CD4-positive, alpha-beta memory T cell (primary cell): ENCODE measurements at regions not wholly inside any gene's neighbourhood (a gene's known extent, or its start where the extent isn't known, plus 50 kb on each side); places are given as distances from the start of the nearest gene placed in this dataset.

Experiments
- CTCF ChIA-PET: fragments of 350-600 bp; sonication (Branson Sonifier 250); formaldehyde crosslinking; loops from one replicate; lab custom pipeline; 2021; ENCODE audit warnings: inconsistent platforms; ENCODE audit not compliant: partially characterized antibody; lab: Charles Lee
- POLR2A ChIA-PET: fragments of 350-600 bp; sonication (Branson Sonifier 250); formaldehyde crosslinking; loops from one replicate; lab custom pipeline; 2021; ENCODE audit not compliant: partially characterized antibody; lab: Charles Lee
- DNase-seq, 5 donors: peaks; one replicate each; pipeline versions ENCODE4 v3.0.0 to v3.0.0-alpha.2; 2020 to 2022; ENCODE audit warnings: mixed read lengths in 1 of 5
- H3K27ac ChIP-seq: one replicate; pipeline ENCODE4 v1.7.0; 2013; ENCODE audit warnings: low read depth, low read length
- H3K27me3 ChIP-seq: 2 replicates; pipeline ENCODE4 v1.7.0; 2013; ENCODE audit warnings: mild to moderate bottlenecking, low read length, moderate library complexity; ENCODE audit not compliant: insufficient read depth
- H3K36me3 ChIP-seq: 2 replicates; pipeline ENCODE4 v1.7.0; 2013; ENCODE audit warnings: mild to moderate bottlenecking, low read length, moderate library complexity; ENCODE audit not compliant: insufficient read depth
- H3K4me1 ChIP-seq: 2 replicates; pipeline ENCODE4 v1.7.0; 2013; ENCODE audit warnings: mild to moderate bottlenecking, low read length, moderate library complexity; ENCODE audit not compliant: insufficient read depth
- H3K4me3 ChIP-seq, 2 donors: one replicate each; pipeline ENCODE4 v1.7.0; 2013; ENCODE audit warnings: low read length in 2 of 2, mild to moderate bottlenecking in 1 of 2
- H3K9me3 ChIP-seq, 2 donors: one replicate each; pipeline ENCODE4 v1.7.0; 2013; ENCODE audit warnings: low read length in 2 of 2, control low read depth in 1 of 2; ENCODE audit not compliant: control insufficient read depth in 1 of 2
- H3K27ac Mint-ChIP-seq, 7 donors: one replicate each; pipeline ENCODE4 v1.8.0; 2020 to 2021; ENCODE audit warnings: mixed read lengths in 7 of 7, mild to moderate bottlenecking in 6 of 7, inconsistent platforms in 3 of 7, moderate library complexity in 3 of 7
- H3K27me3 Mint-ChIP-seq, 2 donors: one replicate each; pipeline ENCODE4 v1.8.0; 2020 to 2021; ENCODE audit warnings: mixed read lengths in 2 of 2
- H3K36me3 Mint-ChIP-seq, 2 donors: one replicate each; pipeline ENCODE4 v1.8.0; 2020 to 2021; ENCODE audit warnings: mixed read lengths in 2 of 2, inconsistent platforms in 1 of 2, mild to moderate bottlenecking in 1 of 2
- H3K4me1 Mint-ChIP-seq, 4 donors: one replicate each; pipeline ENCODE4 v1.8.0; 2020 to 2021; ENCODE audit warnings: mixed read lengths in 4 of 4, mild to moderate bottlenecking in 1 of 4
- H3K4me3 Mint-ChIP-seq, 8 donors: one replicate each; pipeline ENCODE4 v1.8.0; 2020 to 2021; ENCODE audit warnings: mixed read lengths in 8 of 8, mild to moderate bottlenecking in 7 of 8, moderate library complexity in 6 of 8, inconsistent platforms in 3 of 8
- H3K9me3 Mint-ChIP-seq, 8 donors: one replicate each; pipeline ENCODE4 v1.8.0; 2020 to 2021; ENCODE audit warnings: mixed read lengths in 8 of 8, mild to moderate bottlenecking in 5 of 8, inconsistent platforms in 3 of 8, moderate library complexity in 1 of 8
- intact Hi-C: fragments of 100-400 bp; cut with micrococcal nuclease; formaldehyde crosslinking; loops from one replicate; pipeline ENCODE4 v1.15.1; 2023

GRCh38 chr6:147765541-147765940 is 257.1 kb downstream of the SAMD5 start:
- ChIA-PET POLR2A (no interaction called here), CTCF (no interaction called here)
- no peaks in the 10 kb centered on the region for H3K9me3 ChIP-seq
- H3K27ac ChIP-seq = no peak overlapping the region
- H3K4me3 Mint-ChIP-seq = no peak overlapping the region
- no peaks in the 10 kb centered on the region for H3K4me1 Mint-ChIP-seq
- H3K9me3 Mint-ChIP-seq = peaks cover 0 to 2% (median 0%) of the 10 kb centered on the region in 8 donors
- H3K4me3 ChIP-seq = no peak overlapping the region
- H3K27me3 Mint-ChIP-seq = no peaks in the 10 kb centered on the region
- H3K27me3 ChIP-seq = no peaks in the 10 kb centered on the region
- no peaks in the 10 kb centered on the region for H3K36me3 ChIP-seq
- no peaks in the 10 kb centered on the region for H3K4me1 ChIP-seq
- no peak overlapping the region for H3K27ac Mint-ChIP-seq
- intact Hi-C loops = no loop called here
- no peak for DNase-seq
- H3K36me3 Mint-ChIP-seq = no peaks in the 10 kb centered on the region

- H3K36me3 ChIP-seq = no peaks in the 10 kb centered on the region
- no peaks in the 10 kb centered on the region for H3K27me3 Mint-ChIP-seq
- peaks cover 0 to 2% (median 0%) of the 10 kb centered on the region in 8 donors for H3K9me3 Mint-ChIP-seq
- no peak overlapping the region for H3K27ac Mint-ChIP-seq
- no peaks in the 10 kb centered on the region for H3K4me1 Mint-ChIP-seq
- ChIA-PET POLR2A (no interaction called here), CTCF (no interaction called here)
- H3K36me3 Mint-ChIP-seq = no peaks in the 10 kb centered on the region
- H3K9me3 ChIP-seq = no peaks in the 10 kb centered on the region
- no peak overlapping the region for H3K4me3 Mint-ChIP-seq
- H3K4me3 ChIP-seq = no peak overlapping the region
- intact Hi-C loops = no loop called here
- H3K27ac ChIP-seq = no peak overlapping the region
- no peak for DNase-seq
- H3K27me3 ChIP-seq = no peaks in the 10 kb centered on the region
- H3K4me1 ChIP-seq = no peaks in the 10 kb centered on the region
Observed at GRCh38 chr6:147768969-147769368, 260.5 kb downstream of the SAMD5 start.

GRCh38 chr6:147769496-147770087 is 261.1 kb downstream of the SAMD5 start:
- no peaks in the 10 kb centered on the region for H3K4me1 Mint-ChIP-seq

GRCh38 chr6:147770221-147770620 is 261.7 kb downstream of the SAMD5 start:
- intact Hi-C loops = no loop called here
- Mint-ChIP-seq H3K36me3 (no peaks in the 10 kb centered on the region), H3K4me1 (no peaks in the 10 kb centered on the region), H3K9me3 (peaks cover 0 to 2% (median 0%) of the 10 kb centered on the region in 8 donors), H3K27me3 (no peaks in the 10 kb centered on the region), H3K27ac (no peak overlapping the region), H3K4me3 (no peak overlapping the region)
- no peak for DNase-seq
- Histone ChIP-seq H3K27ac (no peak overlapping the region), H3K4me1 (no peaks in the 10 kb centered on the region), H3K4me3 (no peak overlapping the region), H3K27me3 (no peaks in the 10 kb centered on the region), H3K9me3 (no peaks in the 10 kb centered on the region), H3K36me3 (no peaks in the 10 kb centered on the region)
- ChIA-PET POLR2A (no interaction called here), CTCF (no interaction called here)

More at GRCh38 chr6:147769496-147770087, 261.1 kb downstream of the SAMD5 start:
- no peak for DNase-seq
- Histone ChIP-seq H3K4me1 (no peaks in the 10 kb centered on the region), H3K4me3 (no peak overlapping the region), H3K36me3 (no peaks in the 10 kb centered on the region), H3K9me3 (no peaks in the 10 kb centered on the region), H3K27me3 (no peaks in the 10 kb centered on the region), H3K27ac (no peak overlapping the region)
- Mint-ChIP-seq H3K36me3 (no peaks in the 10 kb centered on the region), H3K9me3 (peaks cover 0 to 2% (median 0%) of the 10 kb centered on the region in 8 donors), H3K27me3 (no peaks in the 10 kb centered on the region), H3K27ac (no peak overlapping the region), H3K4me3 (no peak overlapping the region)
- ChIA-PET POLR2A (no interaction called here), CTCF (no interaction called here)
- intact Hi-C loops = no loop called here

GRCh38 chr6:147772724-147773123 is 264.2 kb downstream of the SAMD5 start:
- no peak for DNase-seq
- H3K4me3 ChIP-seq = no peak overlapping the region
- H3K36me3 Mint-ChIP-seq = no peaks in the 10 kb centered on the region
- H3K4me1 ChIP-seq = no peaks in the 10 kb centered on the region
- H3K27me3 ChIP-seq = no peaks in the 10 kb centered on the region
- H3K4me3 Mint-ChIP-seq = no peak overlapping the region
- H3K9me3 ChIP-seq = no peaks in the 10 kb centered on the region
- peaks cover 0 to 2% (median 0%) of the 10 kb centered on the region in 8 donors for H3K9me3 Mint-ChIP-seq
- ChIA-PET POLR2A (no interaction called here), CTCF (no interaction called here)
- no peaks in the 10 kb centered on the region for H3K4me1 Mint-ChIP-seq
- H3K36me3 ChIP-seq = no peaks in the 10 kb centered on the region
- H3K27ac Mint-ChIP-seq = no peak overlapping the region
- intact Hi-C loops = no loop called here
- no peak overlapping the region for H3K27ac ChIP-seq
- H3K27me3 Mint-ChIP-seq = no peaks in the 10 kb centered on the region

GRCh38 chr6:147774856-147775255 is 266.4 kb downstream of the SAMD5 start:
- peak overlapping the region in 1 of 8 donors; percentile 62 for H3K4me3 Mint-ChIP-seq
- H3K4me3 ChIP-seq = no peak overlapping the region
- CTCF ChIA-PET = no interaction called here
- no peaks in the 10 kb centered on the region for H3K36me3 ChIP-seq
- no peak overlapping the region for H3K27ac Mint-ChIP-seq
- H3K4me1 Mint-ChIP-seq = no peaks in the 10 kb centered on the region
- no peaks in the 10 kb centered on the region for H3K9me3 ChIP-seq
- no peak for DNase-seq
- H3K27ac ChIP-seq = no peak overlapping the region
- H3K27me3 ChIP-seq = no peaks in the 10 kb centered on the region
- intact Hi-C loops = no loop called here
- H3K9me3 Mint-ChIP-seq = peaks cover 0 to 2% (median 0%) of the 10 kb centered on the region in 8 donors
- H3K4me1 ChIP-seq = no peaks in the 10 kb centered on the region
- no peaks in the 10 kb centered on the region for H3K36me3 Mint-ChIP-seq
- no peaks in the 10 kb centered on the region for H3K27me3 Mint-ChIP-seq
- POLR2A ChIA-PET = no interaction called here

- no peak overlapping the region for H3K4me3 Mint-ChIP-seq
Observed at GRCh38 chr6:147776631-147777213, 268.2 kb downstream of the SAMD5 start.

More at GRCh38 chr6:147776631-147777213, 268.2 kb downstream of the SAMD5 start:
- no peaks in the 10 kb centered on the region for H3K4me1 ChIP-seq
- H3K27ac ChIP-seq = no peak overlapping the region
- ChIA-PET CTCF (no interaction called here), POLR2A (no interaction called here)
- H3K27me3 ChIP-seq = no peaks in the 10 kb centered on the region
- no peaks in the 10 kb centered on the region for H3K27me3 Mint-ChIP-seq
- no peak overlapping the region for H3K27ac Mint-ChIP-seq
- H3K4me3 ChIP-seq = no peak overlapping the region
- H3K36me3 Mint-ChIP-seq = no peaks in the 10 kb centered on the region
- no peaks in the 10 kb centered on the region for H3K4me1 Mint-ChIP-seq
- no peak for DNase-seq
- no peaks in the 10 kb centered on the region for H3K9me3 ChIP-seq
- H3K36me3 ChIP-seq = no peaks in the 10 kb centered on the region
- H3K9me3 Mint-ChIP-seq = peaks cover 0 to 2% (median 0%) of the 10 kb centered on the region in 8 donors
- intact Hi-C loops = no loop called here
